Colonic mucosa (tissue), 4 donors: ENCODE measurements at regions not wholly inside any gene's neighbourhood (a gene's known extent, or its start where the extent isn't known, plus 50 kb on each side); places are given as distances from the start of the nearest gene placed in this dataset.

Experiments
- DNase-seq: peaks from one replicate; pipeline ENCODE4 v3.0.0-alpha.2; 2020
- H3K27ac ChIP-seq: fragments of 200-600 bp; one replicate; pipeline ENCODE4 v1.8.0; 2021
- H3K27me3 ChIP-seq: fragments of 200-600 bp; one replicate; pipeline ENCODE4 v1.8.0; 2021
- H3K36me3 ChIP-seq: fragments of 200-600 bp; one replicate; pipeline ENCODE4 v1.8.0; 2021
- H3K4me1 ChIP-seq: fragments of 200-600 bp; one replicate; pipeline ENCODE4 v1.8.0; 2021; ENCODE audit warnings: mild to moderate bottlenecking
- H3K4me3 ChIP-seq: fragments of 200-600 bp; one replicate; pipeline ENCODE4 v1.8.0; 2021
- H3K9ac ChIP-seq, 2 donors: one replicate each; pipeline ENCODE4 v1.7.0; 2013; ENCODE audit warnings: control low read depth in 2 of 2, low read depth in 2 of 2, low read length in 2 of 2
- H3K9me3 ChIP-seq: fragments of 200-600 bp; one replicate; pipeline ENCODE4 v1.8.0; 2021
- intact Hi-C: fragments of 100-400 bp; cut with DNase I; formaldehyde crosslinking; loops from one replicate; pipeline ENCODE4 v1.14.1; 2022
- TF ChIP-seq, protein P1 (sequence below): fragments of 200-600 bp; IDR thresholded peaks from one replicate; pipeline ENCODE4 v1.8.0; 2022; ENCODE audit warnings: antibody characterized with exemption, mild to moderate bottlenecking
- donor health status: healthy.
- donor health status: DM: no; HTN: no; CAD: no.
- donor health status: DM: no; HTN: no; CAD: no.

GRCh38 chrX:44767308-44767707 is 76.5 kb upstream of the DUSP21 start:
- DNase-seq, result no peak
- no peaks in the 10 kb centered on the region for H3K36me3 ChIP-seq
- no peaks in the 10 kb centered on the region for H3K4me1 ChIP-seq
- TF ChIP-seq, protein P1, sequence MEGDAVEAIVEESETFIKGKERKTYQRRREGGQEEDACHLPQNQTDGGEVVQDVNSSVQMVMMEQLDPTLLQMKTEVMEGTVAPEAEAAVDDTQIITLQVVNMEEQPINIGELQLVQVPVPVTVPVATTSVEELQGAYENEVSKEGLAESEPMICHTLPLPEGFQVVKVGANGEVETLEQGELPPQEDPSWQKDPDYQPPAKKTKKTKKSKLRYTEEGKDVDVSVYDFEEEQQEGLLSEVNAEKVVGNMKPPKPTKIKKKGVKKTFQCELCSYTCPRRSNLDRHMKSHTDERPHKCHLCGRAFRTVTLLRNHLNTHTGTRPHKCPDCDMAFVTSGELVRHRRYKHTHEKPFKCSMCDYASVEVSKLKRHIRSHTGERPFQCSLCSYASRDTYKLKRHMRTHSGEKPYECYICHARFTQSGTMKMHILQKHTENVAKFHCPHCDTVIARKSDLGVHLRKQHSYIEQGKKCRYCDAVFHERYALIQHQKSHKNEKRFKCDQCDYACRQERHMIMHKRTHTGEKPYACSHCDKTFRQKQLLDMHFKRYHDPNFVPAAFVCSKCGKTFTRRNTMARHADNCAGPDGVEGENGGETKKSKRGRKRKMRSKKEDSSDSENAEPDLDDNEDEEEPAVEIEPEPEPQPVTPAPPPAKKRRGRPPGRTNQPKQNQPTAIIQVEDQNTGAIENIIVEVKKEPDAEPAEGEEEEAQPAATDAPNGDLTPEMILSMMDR, result no peak
- no peak overlapping the region for H3K9ac ChIP-seq
- no peaks in the 10 kb centered on the region for H3K9me3 ChIP-seq
- H3K4me3 ChIP-seq, result no peak overlapping the region
- no peak overlapping the region for H3K27ac ChIP-seq
- no peaks in the 10 kb centered on the region for H3K27me3 ChIP-seq
- intact Hi-C loops, result no loop called here

DNA sequence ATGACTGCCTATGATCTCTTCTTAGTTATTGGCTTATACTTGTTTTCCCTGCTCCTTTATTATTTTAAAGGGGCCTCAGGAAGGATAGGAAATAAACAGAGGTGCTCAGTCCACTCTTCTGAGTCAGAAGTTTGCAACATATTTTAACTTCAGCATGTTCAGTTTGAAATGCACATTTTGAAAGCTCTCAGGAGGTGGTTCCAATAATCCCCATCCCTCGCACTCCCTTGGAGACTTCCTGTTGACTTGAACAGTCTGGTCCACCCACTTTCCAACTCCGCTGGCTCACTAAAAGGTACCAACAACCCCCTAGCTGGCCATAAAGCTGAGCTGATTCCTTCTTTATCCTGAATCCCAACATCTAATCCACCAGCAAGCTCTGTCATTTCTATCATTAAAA is 78.3 kb upstream of the DUSP21 start:
- Histone ChIP-seq H3K4me1 (no peaks in the 10 kb centered on the region), H3K36me3 (no peaks in the 10 kb centered on the region), H3K4me3 (no peak overlapping the region), H3K9ac (no peak overlapping the region), H3K9me3 (no peaks in the 10 kb centered on the region), H3K27ac (no peak overlapping the region), H3K27me3 (peaks cover 8% of the 10 kb centered on the region)
- no peak for DNase-seq
- intact Hi-C loops, result no loop called here
- TF ChIP-seq, protein P1, result no peak

DNA sequence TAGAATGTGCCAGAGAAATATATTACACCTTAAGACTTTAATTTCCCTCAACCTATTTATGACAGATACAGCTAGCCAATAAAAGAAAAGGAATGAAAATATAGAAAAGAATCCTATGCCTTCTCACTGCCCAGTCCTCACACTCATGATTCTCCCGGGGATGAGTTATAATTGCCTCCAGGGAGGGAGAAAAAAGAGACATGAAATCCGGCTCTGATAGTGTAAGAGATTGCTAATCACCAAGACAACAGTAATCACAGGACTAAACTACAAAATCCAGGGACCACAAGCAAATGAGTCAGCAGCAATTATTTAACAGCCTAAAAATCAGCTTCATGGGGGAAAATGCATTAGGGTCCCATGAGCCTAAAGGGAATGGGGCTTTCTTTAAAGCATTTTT is 95.9 kb upstream of the DUSP21 start:
- H3K27ac ChIP-seq, result no peak overlapping the region
- H3K4me3 ChIP-seq, result no peak overlapping the region
- H3K9me3 ChIP-seq, result no peaks in the 10 kb centered on the region
- no peaks in the 10 kb centered on the region for H3K36me3 ChIP-seq
- H3K9ac ChIP-seq, result no peak overlapping the region
- no peaks in the 10 kb centered on the region for H3K4me1 ChIP-seq
- TF ChIP-seq, protein P1, result no peak
- intact Hi-C loops, result no loop called here
- H3K27me3 ChIP-seq, result no peaks in the 10 kb centered on the region
- no peak for DNase-seq

- no peaks in the 10 kb centered on the region for H3K36me3 ChIP-seq
- DNase-seq, result no peak
- TF ChIP-seq, protein P1, result no peak
These were observed 96.5 kb upstream of the DUSP21 start for GRCh38 chrX:44747317-44747716.

DNA sequence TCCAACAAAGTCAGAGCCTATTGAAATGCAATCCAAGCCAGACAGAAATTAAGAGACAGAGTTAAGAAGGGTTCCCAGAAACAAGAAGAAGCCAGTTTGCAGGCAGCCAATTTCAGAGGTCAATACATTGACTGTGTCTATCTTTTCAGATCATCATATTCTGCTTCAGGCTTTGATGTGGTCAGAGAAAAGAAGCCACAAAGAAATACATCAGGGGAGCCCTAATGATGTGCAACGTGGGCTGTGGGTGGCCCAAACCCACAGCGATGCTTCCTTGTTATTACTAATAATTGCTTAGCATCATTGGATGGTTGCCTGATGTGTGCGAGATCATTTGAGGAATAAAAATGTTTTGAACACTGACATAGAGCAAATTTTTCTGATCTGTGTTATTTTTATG is 99.0 kb upstream of the DUSP21 start:
- TF ChIP-seq, protein P1, result no peak
- Histone ChIP-seq H3K36me3 (no peaks in the 10 kb centered on the region), H3K9me3 (no peaks in the 10 kb centered on the region), H3K9ac (no peak overlapping the region), H3K4me1 (no peaks in the 10 kb centered on the region), H3K4me3 (no peak overlapping the region), H3K27me3 (no peaks in the 10 kb centered on the region), H3K27ac (no peak overlapping the region)
- no peak for DNase-seq
- intact Hi-C loops, result no loop called here

More at GRCh38 chrX:44747317-44747716, 96.5 kb upstream of the DUSP21 start:
- Histone ChIP-seq H3K27me3 (no peaks in the 10 kb centered on the region), H3K4me1 (no peaks in the 10 kb centered on the region), H3K27ac (no peak overlapping the region), H3K9me3 (no peaks in the 10 kb centered on the region), H3K9ac (no peak overlapping the region), H3K4me3 (no peak overlapping the region)
- intact Hi-C loops, result no loop called here
